NCI-H526 treated with DMSO at 0.1 percent for 48 hours (cell line): ENCODE measurements at regions not wholly inside any gene's neighbourhood (a gene's known extent, or its start where the extent isn't known, plus 50 kb on each side); places are given as distances from the start of the nearest gene placed in this dataset.
"Not testable (repeated sequence)": the region's sequence is repeated elsewhere in the genome, so short reads cannot be mapped to it uniquely, and the experiment has no call there.

Experiments
- DNase-seq: peaks from one replicate; lab custom pipeline; 2025; lab: John Stamatoyannopoulos, UW

DNA sequence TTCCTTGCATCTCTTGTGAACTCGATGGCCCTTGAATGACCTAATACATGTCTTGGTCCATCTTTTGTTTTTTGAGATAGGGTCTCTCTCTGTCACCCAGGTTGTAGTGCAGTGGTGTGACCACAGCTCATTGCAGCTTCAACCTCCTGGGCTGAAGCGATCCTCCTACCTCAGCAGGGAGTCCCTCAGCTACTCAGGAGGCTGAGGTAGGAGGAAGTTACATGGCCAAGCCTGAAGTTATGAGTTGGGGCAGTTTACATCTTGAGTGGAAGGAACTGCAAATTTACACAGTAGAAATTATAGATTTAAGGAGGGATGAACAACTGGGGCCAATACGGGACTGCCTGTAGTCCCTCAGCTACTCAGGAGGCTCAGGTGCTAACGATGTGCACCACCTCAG is 97.2 kb upstream of the METTL14 start:
- no peak for DNase-seq

DNA sequence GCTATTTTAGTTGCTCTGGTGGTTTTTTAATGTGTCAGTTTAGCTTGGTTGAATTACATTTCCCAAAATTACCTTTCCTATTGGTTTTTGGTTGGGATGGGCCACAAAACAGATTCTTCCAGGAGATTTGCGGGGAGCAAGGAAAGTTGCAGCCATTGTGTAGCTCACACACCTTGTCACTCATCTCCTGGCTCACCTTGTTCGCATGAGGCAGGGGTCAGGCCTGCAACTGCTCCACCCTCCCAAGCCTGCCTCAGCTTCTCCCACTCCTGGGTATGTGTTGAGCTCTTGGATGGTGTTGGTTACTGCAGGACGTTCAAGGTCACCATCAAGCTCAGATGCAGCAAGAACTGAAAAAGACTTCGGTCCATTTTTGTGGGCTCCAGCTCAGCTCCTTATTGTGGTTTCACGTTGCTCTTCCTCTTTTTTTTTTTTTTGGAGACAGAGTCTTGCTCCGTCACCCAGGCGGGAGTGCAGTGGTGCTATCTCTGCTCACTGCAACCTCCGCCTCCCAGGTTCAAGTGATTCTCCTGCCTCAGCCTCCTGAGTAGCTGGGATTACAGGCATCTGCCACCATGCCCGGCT is 95.6 kb upstream of the METTL14 start:
- no peak for DNase-seq

DNA sequence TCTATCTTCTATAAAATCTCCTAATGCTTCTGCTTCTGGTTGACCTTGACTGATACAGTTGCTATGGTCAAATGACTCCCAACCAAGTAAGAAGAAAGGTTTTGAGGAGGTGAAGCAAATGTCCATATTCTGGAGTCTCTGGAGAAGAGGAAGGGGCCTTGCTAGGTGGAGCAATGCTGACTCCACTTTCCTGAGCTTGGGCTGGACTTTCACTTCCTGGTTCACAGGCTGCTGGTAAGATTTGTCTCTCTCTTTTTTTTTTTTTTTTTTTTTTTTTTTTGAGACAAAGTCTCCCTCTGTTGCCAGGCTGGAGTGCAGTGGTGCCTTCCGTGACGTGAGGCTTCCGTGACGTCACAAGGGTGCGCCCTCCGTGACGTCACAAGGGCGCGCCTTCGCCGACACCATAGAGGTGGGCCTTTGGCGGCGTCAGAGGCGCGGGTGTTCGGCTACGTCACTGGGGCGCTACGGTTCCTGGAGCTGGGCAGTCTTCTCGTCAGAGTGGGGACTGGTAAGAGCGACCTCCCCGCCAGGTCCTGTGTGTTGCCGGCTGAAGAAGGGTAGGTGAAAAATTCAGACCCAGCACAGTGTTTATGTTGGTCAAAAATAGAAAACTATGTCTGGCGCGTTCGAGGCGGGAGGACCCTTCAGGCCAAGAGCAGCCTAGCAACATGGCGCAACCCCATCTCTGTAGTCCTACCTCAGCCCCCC is 93.7 kb upstream of the METTL14 start:
- DNase-seq: peak; percentile 62

DNA sequence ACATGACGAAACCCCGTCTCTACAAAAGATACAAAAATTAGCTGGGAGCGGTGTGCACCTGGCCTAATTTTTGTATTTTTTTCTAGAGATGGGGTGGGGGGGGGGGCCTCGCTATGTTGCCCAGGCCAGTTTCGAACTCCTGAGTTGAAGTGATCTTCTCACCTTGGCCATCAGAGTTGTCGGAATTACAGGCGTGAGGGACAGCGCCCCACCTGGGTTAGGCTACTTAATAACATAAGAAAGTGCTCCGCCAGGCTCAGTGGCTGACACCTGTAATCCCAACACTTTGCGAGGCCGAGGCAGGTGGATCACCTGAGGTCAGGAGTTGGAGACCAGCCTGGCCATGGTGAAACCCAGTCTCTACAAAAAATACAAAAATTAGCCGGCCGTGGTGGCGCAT is 92.9 kb upstream of the METTL14 start:
- not testable (repeated sequence) for DNase-seq

DNA sequence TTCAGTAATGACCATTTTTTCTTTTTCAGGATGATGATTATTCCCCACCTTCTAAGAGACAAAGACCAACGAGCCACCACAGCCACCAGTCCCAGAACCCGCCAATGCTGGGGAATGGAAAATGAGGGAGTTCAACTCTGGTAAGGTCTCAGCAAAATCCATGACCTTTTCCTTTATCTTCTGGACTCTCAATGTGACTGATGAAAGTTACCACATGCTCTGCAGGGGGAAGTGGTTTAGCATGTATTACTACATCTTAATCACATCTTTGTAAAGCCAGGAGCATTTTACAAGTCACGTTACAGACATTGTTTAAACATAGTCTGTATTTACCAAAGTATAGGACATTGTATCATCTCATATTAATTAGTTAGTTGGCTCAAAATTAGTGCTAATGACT is 89.3 kb upstream of the METTL14 start:
- DNase-seq: not testable (repeated sequence)

DNA sequence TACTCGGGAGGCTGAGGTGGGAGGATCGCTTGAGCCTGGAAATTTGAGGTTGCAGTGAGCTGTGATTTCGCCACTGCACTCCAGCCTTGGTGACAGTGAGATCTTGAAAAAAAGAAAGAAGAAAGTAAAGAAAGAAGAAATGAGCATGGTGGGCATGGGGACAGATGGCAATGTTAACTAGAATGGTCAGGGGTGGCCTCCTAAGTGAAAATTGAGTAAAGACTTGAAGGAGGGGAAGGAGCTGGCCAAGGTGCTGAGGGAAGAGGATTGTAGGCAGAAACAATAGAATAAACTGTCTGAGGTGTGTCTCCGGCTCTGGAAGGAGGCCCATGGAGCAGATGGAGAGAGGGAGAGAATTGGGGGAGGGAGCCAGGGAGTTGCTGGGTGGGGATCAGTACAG is 60.1 kb upstream of the METTL14 start:
- DNase-seq: not testable (repeated sequence)

DNA sequence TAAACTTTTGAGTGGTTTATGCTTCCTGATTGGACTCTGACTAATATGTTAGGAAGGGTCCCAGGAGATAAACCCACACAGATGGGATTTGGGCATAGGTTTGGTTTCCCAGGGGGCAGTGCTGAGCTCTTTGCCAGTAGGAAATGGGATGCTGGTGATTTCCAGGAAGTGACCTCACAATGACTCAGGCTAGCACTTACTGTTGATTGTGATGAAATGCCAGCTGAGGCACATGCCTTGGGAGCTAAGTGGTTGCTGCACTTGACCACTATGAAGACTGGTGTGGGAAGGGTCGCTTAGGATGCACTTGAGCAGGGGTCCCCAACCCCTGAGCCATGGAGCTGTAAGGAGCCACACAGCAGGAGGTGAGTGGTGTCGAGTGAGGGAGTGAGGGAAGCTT is 55.5 kb upstream of the METTL14 start:
- not testable (repeated sequence) for DNase-seq

DNA sequence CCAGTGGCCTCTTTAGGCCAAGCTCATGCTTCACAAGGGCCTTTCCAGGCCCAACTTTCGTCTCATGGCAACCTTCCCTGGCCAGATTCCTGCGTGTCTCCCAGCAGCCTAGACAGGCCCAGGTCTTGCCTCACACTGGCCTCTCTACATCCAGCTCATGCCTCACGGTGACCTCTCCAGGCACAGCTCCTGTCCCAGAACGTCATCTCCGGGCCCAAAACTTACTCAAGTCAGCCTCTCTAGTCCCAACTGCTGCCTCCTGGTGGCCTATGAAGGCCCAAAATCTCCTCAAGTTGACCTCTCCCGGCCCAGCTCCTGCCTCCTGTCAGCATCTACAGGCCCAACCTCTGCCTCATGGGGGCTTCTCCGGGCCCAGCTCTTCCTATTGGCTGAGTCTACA is 54.3 kb upstream of the METTL14 start:
- DNase-seq: not testable (repeated sequence)

DNA sequence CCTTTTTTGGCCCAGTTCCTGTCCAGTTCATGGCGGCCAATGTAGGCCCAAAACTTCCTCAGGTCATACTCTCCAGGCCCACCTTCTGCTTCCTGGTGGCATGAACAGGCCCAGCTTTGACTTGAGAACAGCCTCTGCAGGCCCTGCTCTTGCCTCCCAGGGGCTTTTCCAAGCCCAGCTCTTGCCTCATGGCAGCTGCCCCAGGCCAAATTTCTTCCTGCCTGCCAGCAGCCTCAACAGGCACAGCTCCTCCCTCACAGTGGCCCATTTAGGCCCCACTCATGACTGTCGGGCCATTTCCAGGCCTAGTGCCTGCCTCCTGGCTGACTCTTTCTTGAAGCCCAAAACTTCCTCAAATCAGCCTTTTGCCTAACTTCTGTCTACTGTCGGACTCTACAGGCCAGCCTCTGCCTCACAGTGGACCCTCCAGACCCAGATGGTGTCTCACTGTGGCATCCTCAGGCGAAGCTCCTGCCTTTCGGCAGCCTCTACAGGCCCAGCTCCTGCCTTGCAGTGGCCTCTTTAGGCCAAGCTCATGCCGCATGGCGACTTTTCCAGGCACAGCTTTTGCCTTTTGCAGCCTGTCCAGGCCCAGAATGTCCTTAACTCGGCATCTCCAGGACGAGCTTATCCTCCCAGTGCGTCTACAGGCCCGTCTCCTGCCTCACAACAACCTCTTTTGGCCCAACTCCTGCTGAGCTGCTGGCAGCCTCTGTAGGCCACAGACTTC is 53.7 kb upstream of the METTL14 start:
- DNase-seq: not testable (repeated sequence)

DNA sequence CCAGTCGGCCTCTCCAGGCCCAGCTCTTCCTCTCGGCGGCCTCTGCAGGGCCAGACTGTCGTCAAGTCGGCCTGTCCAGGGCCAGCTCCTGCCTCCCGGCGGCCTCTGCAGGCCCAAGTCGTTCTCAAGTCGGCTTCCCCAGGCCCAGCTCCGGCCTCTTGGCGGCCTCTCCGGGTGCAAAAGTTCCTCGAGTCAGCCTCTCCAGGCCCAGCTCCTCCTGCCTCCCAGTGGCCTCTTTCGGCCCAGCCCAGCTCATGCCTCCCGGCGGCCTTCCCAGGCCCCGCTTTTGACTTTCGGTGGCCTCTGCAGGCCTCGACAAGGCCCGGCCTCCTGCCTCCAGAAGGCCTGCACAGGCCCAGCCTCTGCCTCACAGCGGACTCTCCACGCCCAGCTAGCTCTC is 51.7 kb upstream of the METTL14 start:
- DNase-seq: not testable (repeated sequence)

DNA sequence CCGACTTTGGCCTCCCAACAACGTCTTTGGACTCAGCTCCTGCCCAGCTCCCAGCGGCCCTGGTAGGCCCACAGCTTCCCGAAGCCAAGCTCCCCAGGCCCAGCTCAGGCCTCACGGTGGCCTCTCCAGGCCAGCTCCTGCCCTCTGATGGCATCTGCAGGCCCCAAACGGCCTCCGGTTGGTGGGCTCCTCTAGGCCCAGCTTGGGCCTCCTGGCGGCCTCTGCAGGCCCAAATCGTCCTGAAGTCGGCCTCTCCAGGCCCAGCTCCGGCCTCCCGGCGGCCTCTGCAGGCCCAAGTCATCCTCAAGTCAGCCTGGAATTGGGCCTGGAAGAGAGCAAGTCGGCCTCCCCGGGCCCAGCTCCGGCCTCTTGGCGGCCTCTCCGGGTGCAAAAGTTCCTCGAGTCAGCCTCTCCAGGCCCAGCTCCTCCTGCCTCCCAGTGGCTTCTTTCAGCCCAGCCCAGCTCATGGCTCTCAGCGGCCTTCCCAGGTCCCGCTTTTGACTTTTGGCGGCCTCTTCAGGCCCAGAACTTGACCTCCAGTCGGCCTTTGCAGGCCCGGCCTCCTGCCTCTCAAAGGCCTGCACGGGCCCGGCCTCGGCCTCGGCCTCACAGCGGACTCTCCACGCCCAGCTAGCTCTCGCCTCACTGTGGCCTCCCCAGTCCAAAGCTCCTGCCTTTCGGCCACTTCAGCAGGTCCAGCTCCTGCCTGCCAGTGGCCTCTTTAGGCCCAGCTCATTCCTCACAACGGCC is 50.9 kb upstream of the METTL14 start:
- DNase-seq: not testable (repeated sequence)
